ENCODE measurements at regions not wholly inside any gene's neighbourhood (a gene's known extent, or its start where the extent isn't known, plus 50 kb on each side); places are given as distances from the start of the nearest gene placed in this dataset.

- DNase-seq (no peak), ATAC-seq (ENCODE audit: low read depth in 2 of 2) (no peak)
- no peaks in the 10 kb centered on the region for H3K4me1 ChIP-seq (ENCODE audit: control insufficient read depth, insufficient read depth, low read length, poor library complexity, severe bottlenecking)
- Mint-ChIP-seq H3K36me3 (no peaks in the 10 kb centered on the region), H3K4me3 (no peak overlapping the region), H3K27me3 (no peaks in the 10 kb centered on the region), H3K27ac (no peak overlapping the region), H3K4me1 (no peaks in the 10 kb centered on the region), H3K9me3 (peaks cover 0 to 4% (median 0%) of the 10 kb centered on the region in 7 donors)
- no peak overlapping the region for H3K27ac ChIP-seq (ENCODE audit: insufficient read depth, low read length, poor library complexity, severe bottlenecking)
- H3K9me3 ChIP-seq (ENCODE audit: control insufficient read depth in 2 of 2, low read length in 2 of 2): no peaks in the 10 kb centered on the region
- H3K27me3 ChIP-seq (ENCODE audit: control insufficient read depth, insufficient read depth, low read length): no peaks in the 10 kb centered on the region
- H3K4me3 ChIP-seq (ENCODE audit: low read depth, low read length): no peak overlapping the region
- H3K36me3 ChIP-seq (ENCODE audit: control insufficient read depth, insufficient read depth, low read length): no peaks in the 10 kb centered on the region
Observed at GRCh38 chr16:9191274-9191850, 99.9 kb downstream of the HAPSTR1 start.

- no peaks in the 10 kb centered on the region for H3K9me3 ChIP-seq (ENCODE audit: control insufficient read depth in 2 of 2, low read length in 2 of 2)
- H3K4me3 ChIP-seq (ENCODE audit: low read depth, low read length): no peak overlapping the region
- H3K27me3 Mint-ChIP-seq: no peaks in the 10 kb centered on the region
- ATAC-seq (ENCODE audit: low read depth in 2 of 2) (no peak), DNase-seq (no peak)
- no peak overlapping the region for H3K4me3 Mint-ChIP-seq
- H3K36me3 ChIP-seq (ENCODE audit: control insufficient read depth, insufficient read depth, low read length): no peaks in the 10 kb centered on the region
- no peaks in the 10 kb centered on the region for H3K27me3 ChIP-seq (ENCODE audit: control insufficient read depth, insufficient read depth, low read length)
- no peaks in the 10 kb centered on the region for H3K36me3 Mint-ChIP-seq
- peaks cover 0 to 5% (median 0%) of the 10 kb centered on the region in 7 donors for H3K9me3 Mint-ChIP-seq
- H3K4me1 ChIP-seq (ENCODE audit: control insufficient read depth, insufficient read depth, low read length, poor library complexity, severe bottlenecking): no peaks in the 10 kb centered on the region
- no peaks in the 10 kb centered on the region for H3K4me1 Mint-ChIP-seq
- no peak overlapping the region for H3K27ac Mint-ChIP-seq
- no peak overlapping the region for H3K27ac ChIP-seq (ENCODE audit: insufficient read depth, low read length, poor library complexity, severe bottlenecking)
Observed at GRCh38 chr16:9192746-9193145, 101.3 kb downstream of the HAPSTR1 start.

DNA sequence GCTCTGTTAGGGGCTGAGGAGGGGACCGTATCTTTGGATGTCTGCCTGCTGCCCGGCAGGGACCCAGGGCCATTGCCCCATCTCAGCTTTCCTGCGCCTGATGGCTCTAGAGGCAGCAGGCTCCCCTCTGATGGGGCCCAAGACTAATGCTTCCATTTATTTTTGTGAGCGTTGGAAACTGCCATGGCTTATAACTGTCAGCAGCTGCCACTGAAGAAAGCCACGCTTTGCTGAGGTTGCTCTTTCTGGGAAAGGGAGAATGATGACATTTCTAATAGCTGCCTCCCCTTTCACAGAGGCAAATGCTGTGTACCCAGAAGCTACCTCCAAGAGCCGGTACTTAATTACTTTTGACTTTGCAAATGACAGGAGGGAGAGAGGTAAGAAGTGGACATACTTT is 103.8 kb downstream of the HAPSTR1 start:
- ATAC-seq (ENCODE audit: low read depth in 2 of 2) (no peak), DNase-seq (no peak)
- Mint-ChIP-seq H3K27ac (no peak overlapping the region), H3K27me3 (no peaks in the 10 kb centered on the region), H3K4me3 (no peak overlapping the region), H3K4me1 (no peaks in the 10 kb centered on the region), H3K36me3 (no peaks in the 10 kb centered on the region), H3K9me3 (peaks cover 0 to 4% (median 0%) of the 10 kb centered on the region in 7 donors)
- Histone ChIP-seq H3K27me3 (ENCODE audit: control insufficient read depth, insufficient read depth, low read length) (no peaks in the 10 kb centered on the region), H3K9me3 (ENCODE audit: control insufficient read depth in 2 of 2, low read length in 2 of 2) (no peaks in the 10 kb centered on the region), H3K27ac (ENCODE audit: insufficient read depth, low read length, poor library complexity, severe bottlenecking) (no peak overlapping the region), H3K36me3 (ENCODE audit: control insufficient read depth, insufficient read depth, low read length) (no peaks in the 10 kb centered on the region), H3K4me3 (ENCODE audit: low read depth, low read length) (no peak overlapping the region), H3K4me1 (ENCODE audit: control insufficient read depth, insufficient read depth, low read length, poor library complexity, severe bottlenecking) (no peaks in the 10 kb centered on the region)

DNA sequence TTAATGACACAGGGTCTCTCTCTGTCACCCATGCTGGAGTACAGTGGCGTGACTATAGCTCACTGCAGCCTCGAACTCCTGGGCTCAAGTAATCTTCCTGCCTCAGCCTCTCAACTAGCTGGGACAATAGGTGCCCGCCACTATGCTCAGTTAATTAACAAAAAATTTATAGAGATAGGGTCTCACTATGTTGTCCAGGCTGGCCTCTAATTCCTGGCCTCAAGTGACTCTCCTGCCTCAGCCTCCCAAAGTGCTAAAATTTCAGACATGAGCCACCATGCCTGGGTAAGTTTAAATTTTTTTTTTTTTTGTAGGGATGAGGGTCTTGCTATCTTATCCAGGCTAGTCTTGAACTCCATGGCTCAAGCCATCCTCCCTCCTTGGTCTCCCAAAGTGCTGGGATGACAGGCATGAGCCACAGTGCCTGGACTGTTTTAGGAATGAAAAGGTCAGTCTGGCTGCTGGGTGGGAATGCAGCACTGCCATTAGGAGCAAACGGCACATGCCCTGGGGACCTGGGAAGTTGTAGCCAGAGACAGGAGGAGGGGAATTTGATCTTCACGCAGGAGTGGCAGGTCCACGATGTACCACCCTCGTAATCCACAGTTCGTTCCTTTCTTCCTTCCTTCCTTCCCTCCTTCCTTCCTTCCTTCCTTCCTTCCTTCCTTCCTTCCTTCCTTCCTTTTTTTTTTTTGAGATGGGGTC is 106.7 kb downstream of the HAPSTR1 start:
- DNase-seq (no peak), ATAC-seq (ENCODE audit: low read depth in 2 of 2) (no peak)
- H3K4me3 ChIP-seq (ENCODE audit: low read depth, low read length): no peak overlapping the region
- Mint-ChIP-seq H3K4me1 (no peaks in the 10 kb centered on the region), H3K27ac (no peak overlapping the region), H3K4me3 (no peak overlapping the region), H3K36me3 (no peaks in the 10 kb centered on the region), H3K27me3 (peaks cover 4% of the 10 kb centered on the region), H3K9me3 (peaks cover 0 to 4% (median 0%) of the 10 kb centered on the region in 7 donors)
- H3K36me3 ChIP-seq (ENCODE audit: control insufficient read depth, insufficient read depth, low read length): no peaks in the 10 kb centered on the region
- no peak overlapping the region for H3K27ac ChIP-seq (ENCODE audit: insufficient read depth, low read length, poor library complexity, severe bottlenecking)
- no peaks in the 10 kb centered on the region for H3K9me3 ChIP-seq (ENCODE audit: control insufficient read depth in 2 of 2, low read length in 2 of 2)
- no peaks in the 10 kb centered on the region for H3K27me3 ChIP-seq (ENCODE audit: control insufficient read depth, insufficient read depth, low read length)
- H3K4me1 ChIP-seq (ENCODE audit: control insufficient read depth, insufficient read depth, low read length, poor library complexity, severe bottlenecking): no peaks in the 10 kb centered on the region

GRCh38 chr16:9199311-9199710 is 107.9 kb downstream of the HAPSTR1 start:
- Mint-ChIP-seq H3K4me3 (no peak overlapping the region), H3K27me3 (peaks cover 4% of the 10 kb centered on the region), H3K36me3 (no peaks in the 10 kb centered on the region), H3K9me3 (peaks cover 0 to 2% (median 0%) of the 10 kb centered on the region in 7 donors), H3K27ac (no peak overlapping the region), H3K4me1 (no peaks in the 10 kb centered on the region)
- H3K9me3 ChIP-seq (ENCODE audit: control insufficient read depth in 2 of 2, low read length in 2 of 2): no peaks in the 10 kb centered on the region
- no peak overlapping the region for H3K4me3 ChIP-seq (ENCODE audit: low read depth, low read length)
- DNase-seq (no peak), ATAC-seq (ENCODE audit: low read depth in 2 of 2) (no peak)
- no peaks in the 10 kb centered on the region for H3K4me1 ChIP-seq (ENCODE audit: control insufficient read depth, insufficient read depth, low read length, poor library complexity, severe bottlenecking)
- no peaks in the 10 kb centered on the region for H3K27me3 ChIP-seq (ENCODE audit: control insufficient read depth, insufficient read depth, low read length)
- H3K27ac ChIP-seq (ENCODE audit: insufficient read depth, low read length, poor library complexity, severe bottlenecking): no peak overlapping the region
- H3K36me3 ChIP-seq (ENCODE audit: control insufficient read depth, insufficient read depth, low read length): no peaks in the 10 kb centered on the region

GRCh38 chr16:9199751-9200150 is 108.3 kb downstream of the HAPSTR1 start:
- Histone ChIP-seq H3K4me3 (ENCODE audit: low read depth, low read length) (no peak overlapping the region), H3K27ac (ENCODE audit: insufficient read depth, low read length, poor library complexity, severe bottlenecking) (no peak overlapping the region), H3K27me3 (ENCODE audit: control insufficient read depth, insufficient read depth, low read length) (no peaks in the 10 kb centered on the region), H3K36me3 (ENCODE audit: control insufficient read depth, insufficient read depth, low read length) (no peaks in the 10 kb centered on the region), H3K9me3 (ENCODE audit: control insufficient read depth in 2 of 2, low read length in 2 of 2) (no peaks in the 10 kb centered on the region), H3K4me1 (ENCODE audit: control insufficient read depth, insufficient read depth, low read length, poor library complexity, severe bottlenecking) (no peaks in the 10 kb centered on the region)
- no peaks in the 10 kb centered on the region for H3K36me3 Mint-ChIP-seq
- H3K4me1 Mint-ChIP-seq: no peaks in the 10 kb centered on the region
- H3K27ac Mint-ChIP-seq: no peak overlapping the region
- no peak overlapping the region for H3K4me3 Mint-ChIP-seq
- peaks cover 4% of the 10 kb centered on the region for H3K27me3 Mint-ChIP-seq
- DNase-seq (no peak), ATAC-seq (ENCODE audit: low read depth in 2 of 2) (no peak)
- peaks cover 0 to 2% (median 0%) of the 10 kb centered on the region in 7 donors for H3K9me3 Mint-ChIP-seq

DNA sequence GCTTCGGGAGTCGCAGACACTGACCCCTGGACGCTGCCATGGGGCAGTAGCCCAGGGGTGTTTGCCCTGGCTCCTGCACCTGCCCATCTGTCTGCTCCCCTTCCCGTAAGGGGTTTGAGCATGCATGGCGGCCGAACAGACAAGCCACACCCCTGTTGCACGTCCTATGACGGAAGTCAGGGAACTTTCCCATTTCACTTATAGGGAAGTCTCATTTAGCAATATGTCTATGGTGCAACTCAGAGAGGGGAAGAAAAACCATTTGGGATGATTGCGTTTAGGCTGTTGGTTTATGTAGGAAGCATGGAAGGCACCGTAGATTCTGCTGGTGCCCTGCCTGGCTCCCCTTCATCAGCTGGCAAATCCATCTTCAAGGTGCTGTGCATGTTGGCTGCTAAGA is 112.5 kb downstream of the HAPSTR1 start:
- peaks cover 7% of the 10 kb centered on the region for H3K27me3 Mint-ChIP-seq
- H3K4me3 Mint-ChIP-seq: no peak overlapping the region

GRCh38 chr16:9205661-9206060 is 114.2 kb downstream of the HAPSTR1 start:
- H3K36me3 ChIP-seq (ENCODE audit: control insufficient read depth, insufficient read depth, low read length): no peaks in the 10 kb centered on the region

More for the DNA sequence above, 112.5 kb downstream of the HAPSTR1 start:
- Histone ChIP-seq H3K27me3 (ENCODE audit: control insufficient read depth, insufficient read depth, low read length) (no peaks in the 10 kb centered on the region), H3K4me1 (ENCODE audit: control insufficient read depth, insufficient read depth, low read length, poor library complexity, severe bottlenecking) (no peaks in the 10 kb centered on the region), H3K27ac (ENCODE audit: insufficient read depth, low read length, poor library complexity, severe bottlenecking) (no peak overlapping the region), H3K36me3 (ENCODE audit: control insufficient read depth, insufficient read depth, low read length) (no peaks in the 10 kb centered on the region), H3K4me3 (ENCODE audit: low read depth, low read length) (no peak overlapping the region), H3K9me3 (ENCODE audit: control insufficient read depth in 2 of 2, low read length in 2 of 2) (no peaks in the 10 kb centered on the region)
- H3K36me3 Mint-ChIP-seq: no peaks in the 10 kb centered on the region
- no peak for DNase-seq
- ATAC-seq (ENCODE audit: low read depth in 2 of 2): no peak
- peaks cover 0 to 1% (median 0%) of the 10 kb centered on the region in 7 donors for H3K9me3 Mint-ChIP-seq
- H3K27ac Mint-ChIP-seq: no peak overlapping the region
- no peaks in the 10 kb centered on the region for H3K4me1 Mint-ChIP-seq

More at GRCh38 chr16:9205661-9206060, 114.2 kb downstream of the HAPSTR1 start:
- peaks cover 7% of the 10 kb centered on the region for H3K27me3 Mint-ChIP-seq
- Histone ChIP-seq H3K27me3 (ENCODE audit: control insufficient read depth, insufficient read depth, low read length) (no peaks in the 10 kb centered on the region), H3K4me1 (ENCODE audit: control insufficient read depth, insufficient read depth, low read length, poor library complexity, severe bottlenecking) (no peaks in the 10 kb centered on the region), H3K4me3 (ENCODE audit: low read depth, low read length) (no peak overlapping the region), H3K9me3 (ENCODE audit: control insufficient read depth in 2 of 2, low read length in 2 of 2) (no peaks in the 10 kb centered on the region), H3K27ac (ENCODE audit: insufficient read depth, low read length, poor library complexity, severe bottlenecking) (no peak overlapping the region)
- no peak overlapping the region for H3K4me3 Mint-ChIP-seq
- no peak for DNase-seq
- no peaks in the 10 kb centered on the region for H3K4me1 Mint-ChIP-seq
- no peaks in the 10 kb centered on the region for H3K36me3 Mint-ChIP-seq
- H3K9me3 Mint-ChIP-seq: peaks cover 0 to 1% (median 0%) of the 10 kb centered on the region in 7 donors
- no peak overlapping the region for H3K27ac Mint-ChIP-seq
- ATAC-seq (ENCODE audit: low read depth in 2 of 2): no peak
